GM19395 (cell line): ENCODE measurements at regions not wholly inside any gene's neighbourhood (a gene's known extent, or its start where the extent isn't known, plus 50 kb on each side); places are given as distances from the start of the nearest gene placed in this dataset.

Experiments used
- ATAC-seq: cut with Tn5 transposase; IDR thresholded peaks from one replicate; pipeline ENCODE4 v1.9.1; 2021; ENCODE audit warnings: mild to moderate bottlenecking, moderate library complexity; ENCODE audit not compliant: unreplicated experiment

DNA sequence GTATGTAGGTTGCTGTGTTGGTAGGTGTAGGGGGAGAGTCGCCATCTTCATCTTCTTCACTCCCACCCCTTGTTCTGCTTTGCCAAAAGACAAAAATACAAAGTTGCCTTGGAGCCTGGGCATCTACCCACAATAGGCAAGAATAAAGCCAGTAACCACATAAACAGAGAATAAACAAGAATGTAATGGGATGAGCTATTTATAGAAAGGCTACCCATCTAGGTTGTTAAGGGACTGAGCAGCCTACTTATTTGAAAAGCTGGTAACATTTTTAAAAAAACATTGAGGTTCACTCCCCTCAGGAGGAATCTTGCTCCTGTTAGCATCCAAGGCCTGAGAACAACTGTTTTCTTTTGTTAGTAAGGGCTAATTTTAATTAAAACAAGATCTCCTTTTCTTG, 301.4 kb upstream of the STXBP5 start:
- ATAC-seq, result no peak

DNA sequence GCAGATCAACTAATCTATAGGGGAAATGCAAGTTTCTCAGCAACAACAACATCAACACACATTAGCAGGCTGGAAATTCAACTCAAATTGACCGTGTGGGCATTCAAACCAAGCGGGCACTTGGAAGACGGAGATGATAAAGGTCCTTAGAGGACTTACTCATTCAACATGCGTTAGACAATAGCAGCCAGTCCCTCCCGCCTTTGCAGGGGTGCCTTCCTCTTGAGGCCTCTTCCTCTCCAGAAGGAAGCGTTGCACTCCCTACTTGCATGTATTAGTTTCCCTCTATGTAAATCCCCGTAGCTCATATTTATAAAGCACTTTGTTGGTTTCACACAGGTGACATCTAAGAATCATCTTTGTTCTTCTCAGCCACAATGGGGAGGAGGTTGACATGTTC, 300.8 kb upstream of the STXBP5 start:
- ATAC-seq, result no peak

DNA sequence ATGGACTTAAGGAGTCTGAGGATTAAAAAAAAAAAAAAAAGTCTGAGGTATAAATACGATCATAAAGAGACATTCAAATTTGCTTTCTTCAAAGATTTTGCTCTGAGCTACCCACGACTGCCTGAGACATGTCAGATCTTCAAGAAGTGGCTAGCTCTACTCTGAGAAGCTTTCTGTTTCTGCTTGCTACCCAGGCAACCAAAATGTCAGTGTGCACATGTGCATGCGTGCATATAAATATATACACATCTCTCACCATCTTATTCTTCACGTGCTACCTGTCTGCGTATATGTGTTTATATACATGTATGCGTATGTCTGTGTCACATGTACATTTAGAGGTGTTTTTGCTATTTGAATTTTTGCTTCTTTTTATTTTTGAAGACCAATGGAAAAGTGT, 299.6 kb upstream of the STXBP5 start:
- no peak for ATAC-seq

DNA sequence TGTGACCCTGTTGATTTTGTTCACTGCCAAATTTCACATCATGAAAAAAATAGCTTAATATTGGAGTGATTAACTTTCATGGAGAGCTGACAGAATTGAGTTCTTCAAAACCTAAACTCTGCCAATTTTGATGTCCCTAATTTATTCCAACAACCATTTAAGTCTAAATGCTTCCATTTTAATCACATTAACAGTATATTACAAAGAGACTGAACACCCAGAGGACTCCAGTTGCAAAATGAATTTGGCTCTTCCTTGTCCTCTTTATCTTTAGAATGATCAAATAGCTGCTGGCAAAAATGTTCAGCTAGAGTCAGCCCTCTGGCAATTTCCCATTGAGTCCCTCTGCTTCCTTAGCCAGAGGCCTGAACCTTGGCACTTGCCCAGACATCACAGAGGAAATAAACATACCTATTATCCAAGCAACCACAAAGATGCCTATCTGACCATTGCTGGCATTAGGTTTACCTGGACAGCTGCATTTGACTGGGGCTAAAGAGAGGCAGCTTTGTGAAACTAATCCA, 299.0 kb upstream of the STXBP5 start:
- no peak for ATAC-seq

DNA sequence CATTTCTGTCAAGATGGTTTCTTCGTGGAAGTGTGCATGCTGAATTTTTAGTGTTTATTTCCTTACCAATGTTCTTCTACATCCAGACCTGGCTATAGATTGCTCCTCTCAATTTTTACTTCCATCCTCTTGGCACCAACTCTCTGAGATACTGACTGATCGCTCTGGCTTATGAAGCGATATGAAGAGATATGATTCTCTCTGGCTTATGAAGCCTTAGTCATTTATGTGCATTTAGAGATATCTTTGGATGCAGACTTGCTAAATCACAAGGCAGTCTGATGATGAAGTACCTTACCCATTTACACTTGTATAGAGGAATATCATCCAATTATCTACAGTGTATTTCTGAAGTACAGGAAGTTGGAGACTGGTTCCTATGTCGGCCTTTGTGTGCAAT, 295.4 kb upstream of the STXBP5 start:
- ATAC-seq, result no peak

DNA sequence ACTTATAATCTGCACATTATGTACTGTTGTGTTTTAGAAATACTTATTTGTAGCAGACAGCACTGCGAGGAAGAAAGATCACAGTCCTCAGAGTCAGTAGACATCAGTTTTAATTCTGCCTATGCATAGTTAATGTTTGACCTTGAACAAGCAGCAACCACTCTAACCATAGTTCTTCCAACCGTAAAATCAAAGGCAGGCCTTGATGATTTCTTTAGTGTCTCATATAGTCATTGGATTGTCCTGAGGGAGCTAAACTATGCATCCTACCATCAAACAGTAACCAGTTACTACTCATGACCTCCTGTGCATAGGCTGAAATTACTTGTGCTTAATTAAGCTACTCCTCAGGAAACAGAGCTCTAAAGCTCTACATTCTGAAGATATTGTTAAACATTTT, 294.8 kb upstream of the STXBP5 start:
- no peak for ATAC-seq

DNA sequence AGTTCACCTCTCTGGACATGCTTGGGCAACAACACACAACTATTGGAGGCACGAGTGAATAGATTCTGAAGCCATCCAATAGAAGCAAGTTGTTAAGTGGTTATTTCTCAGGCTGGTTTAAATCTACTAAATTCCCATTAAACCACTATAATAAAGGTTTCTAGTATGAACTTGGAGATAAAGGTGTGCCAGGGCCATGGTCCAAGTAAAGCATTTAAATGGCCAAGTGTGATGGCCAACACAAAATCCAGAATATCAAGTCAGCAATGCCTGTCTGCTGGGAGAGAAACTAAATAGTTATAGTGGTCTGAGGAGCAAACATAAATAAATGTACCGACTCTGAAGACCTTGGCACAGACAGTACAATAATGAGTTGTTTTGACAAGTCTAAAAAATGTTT, 294.3 kb upstream of the STXBP5 start:
- ATAC-seq, result no peak

DNA sequence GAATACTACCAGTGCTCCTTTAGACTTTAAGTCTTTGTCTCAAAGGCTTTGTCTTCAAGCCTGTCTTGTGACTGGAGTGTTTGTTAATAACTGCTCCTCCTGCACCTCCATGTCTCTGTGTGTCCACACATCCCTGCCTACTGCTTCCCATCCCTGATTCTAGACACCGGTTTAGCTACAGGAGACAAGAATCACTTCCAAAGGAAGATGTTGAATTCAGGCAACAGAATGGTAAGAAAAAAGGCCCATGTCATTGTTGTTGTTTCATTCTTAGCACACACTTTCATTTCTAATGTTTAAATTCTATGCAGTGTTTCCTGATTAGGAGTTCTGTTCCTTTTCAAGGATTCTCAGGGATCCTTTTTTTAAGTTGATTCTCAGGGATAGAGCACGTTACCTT, 293.6 kb upstream of the STXBP5 start:
- no peak for ATAC-seq

DNA sequence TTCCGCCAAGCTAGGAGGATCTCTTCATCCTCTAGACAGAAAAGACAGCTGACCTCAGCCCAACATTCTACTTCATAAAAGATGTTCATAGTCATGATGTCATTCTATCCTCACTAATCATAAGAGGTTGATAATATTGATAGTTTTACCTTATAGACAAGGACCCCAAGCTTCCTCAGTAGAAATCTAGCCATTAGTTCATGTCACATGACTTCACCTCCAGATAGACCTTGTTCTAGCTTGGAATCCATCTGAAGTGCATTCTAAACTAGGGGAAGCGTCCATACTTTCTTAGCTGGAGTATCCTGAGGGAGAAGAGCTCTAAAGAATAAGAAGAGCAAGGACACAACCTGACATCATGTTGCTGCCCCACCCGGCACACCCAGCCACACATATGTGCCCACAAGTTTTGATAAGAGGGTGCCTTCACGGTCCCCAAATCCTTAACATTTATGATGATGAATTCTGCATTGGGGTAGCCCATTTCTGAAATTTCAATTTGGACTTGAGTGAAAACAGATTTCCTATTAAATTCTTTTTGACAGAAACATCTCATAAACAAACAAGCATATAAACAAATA, 292.5 kb upstream of the STXBP5 start:
- no peak for ATAC-seq

DNA sequence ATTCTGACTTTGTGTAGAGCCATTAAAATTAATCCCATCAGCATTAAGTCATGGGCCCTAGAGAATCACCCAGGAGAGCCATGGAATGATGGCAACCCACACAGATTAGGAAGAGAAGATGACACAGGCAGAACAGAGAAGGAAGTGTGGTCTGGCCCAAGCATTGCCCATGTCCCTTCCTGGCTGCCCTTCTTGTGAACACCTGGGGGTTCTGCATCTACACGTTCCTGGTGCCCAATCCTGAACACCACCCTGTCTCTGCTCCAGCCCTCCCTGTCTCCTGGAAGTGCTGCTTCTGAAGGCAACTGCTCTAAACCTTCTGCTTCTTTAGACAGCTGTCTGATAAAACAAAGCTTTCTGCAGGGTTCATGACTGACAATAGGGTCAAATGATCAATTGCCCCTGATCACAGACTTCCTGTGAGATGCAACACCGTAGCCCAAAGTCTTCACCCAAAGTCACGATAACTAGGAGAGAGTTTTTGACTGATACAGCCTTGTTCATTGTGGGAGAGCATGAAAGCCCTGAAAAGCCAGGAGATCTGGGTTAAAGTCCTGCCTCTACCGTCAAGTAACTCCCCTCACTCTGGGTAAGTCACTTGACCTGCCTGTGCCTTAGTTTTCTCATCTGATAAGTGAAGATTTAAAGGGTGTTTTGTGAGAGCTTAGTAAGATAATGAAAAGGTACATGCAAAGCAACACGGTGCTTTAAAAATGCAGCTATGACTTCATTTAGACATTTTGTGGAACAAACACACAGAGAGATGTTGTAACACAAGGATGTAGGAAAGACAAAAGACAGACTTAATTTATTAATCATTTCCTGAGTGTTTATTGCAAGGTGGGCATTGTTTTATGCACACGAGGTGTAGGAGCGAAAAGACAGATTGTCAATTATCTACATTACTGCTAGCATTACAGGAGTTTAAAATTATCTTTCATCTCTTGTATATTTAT, 291.2 kb upstream of the STXBP5 start:
- ATAC-seq, result no peak

DNA sequence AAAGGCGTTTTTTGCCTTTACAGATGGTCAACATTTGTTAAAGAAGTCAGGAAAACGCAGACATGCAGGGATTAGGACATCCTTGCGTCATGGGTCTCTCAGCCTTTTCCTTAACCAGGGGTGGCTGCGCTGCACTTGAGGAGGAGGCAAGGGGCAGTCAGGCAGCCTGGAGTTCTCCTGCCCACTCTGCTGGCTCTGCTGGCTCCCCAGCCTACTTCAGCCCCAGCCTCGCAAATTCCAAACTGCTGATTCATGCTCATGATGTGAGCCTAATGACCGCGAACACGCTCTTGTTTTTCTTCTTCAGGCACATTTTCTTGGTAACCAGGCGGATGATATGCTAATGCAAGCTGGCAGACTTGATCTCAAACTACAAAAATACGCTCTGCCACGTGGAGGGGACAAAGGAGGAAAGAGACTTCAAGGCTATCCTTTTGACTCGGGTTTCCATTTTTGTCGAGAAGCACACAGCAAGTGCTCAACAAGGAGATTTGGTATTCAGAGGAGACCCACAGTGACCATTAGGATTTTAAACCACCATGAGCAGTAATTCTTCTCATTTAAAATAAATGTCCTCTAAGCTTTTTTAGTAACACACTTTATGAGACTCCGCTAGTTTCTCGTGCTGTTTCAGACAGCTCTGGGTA, 290.3 kb upstream of the STXBP5 start:
- no peak for ATAC-seq

DNA sequence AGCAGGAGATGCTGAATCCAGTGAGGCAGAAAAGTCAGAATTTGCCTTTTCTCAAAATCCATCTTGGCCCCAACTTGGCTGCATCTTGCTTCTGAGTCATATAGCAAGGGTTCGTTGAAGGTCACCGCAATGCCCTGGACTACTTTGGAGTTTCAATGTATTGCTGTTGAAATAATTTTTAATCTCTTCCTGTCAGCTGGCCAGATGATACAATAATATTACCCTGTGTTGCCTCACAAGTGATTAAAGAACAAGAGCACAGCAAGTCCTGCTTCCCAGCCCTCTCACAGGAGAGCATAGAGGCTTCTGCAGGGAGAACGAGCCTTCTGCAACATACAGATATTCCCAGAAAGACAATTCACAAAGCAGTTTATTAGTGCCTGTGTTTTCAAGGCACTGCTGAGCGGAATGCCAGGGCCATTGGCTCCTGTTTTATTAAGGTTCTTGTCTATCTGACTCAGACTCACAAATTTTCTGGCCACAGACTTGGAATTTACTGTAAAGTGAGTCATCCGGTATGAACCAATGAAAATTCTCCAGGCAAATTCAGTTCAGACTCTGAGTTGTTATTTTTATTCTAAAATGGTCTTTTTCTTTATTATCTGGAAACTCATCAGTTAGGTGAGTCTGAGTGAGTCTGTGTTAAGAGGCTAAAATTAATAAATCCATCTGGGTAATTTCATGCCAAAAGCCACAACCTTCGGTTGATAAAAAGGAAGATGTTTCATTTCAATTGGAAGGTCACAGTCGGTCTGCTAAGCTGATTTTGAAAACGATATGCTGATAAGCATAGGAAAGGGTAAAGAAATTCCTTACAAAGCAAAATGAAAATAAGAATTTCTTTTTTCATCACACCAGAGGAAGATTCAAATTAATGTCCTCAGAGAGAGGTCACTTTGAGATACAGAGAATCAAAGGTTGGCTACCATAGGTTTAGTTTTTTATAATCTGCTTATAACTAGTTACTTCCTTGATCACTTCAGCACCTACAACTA, 289.4 kb upstream of the STXBP5 start:
- no peak for ATAC-seq

DNA sequence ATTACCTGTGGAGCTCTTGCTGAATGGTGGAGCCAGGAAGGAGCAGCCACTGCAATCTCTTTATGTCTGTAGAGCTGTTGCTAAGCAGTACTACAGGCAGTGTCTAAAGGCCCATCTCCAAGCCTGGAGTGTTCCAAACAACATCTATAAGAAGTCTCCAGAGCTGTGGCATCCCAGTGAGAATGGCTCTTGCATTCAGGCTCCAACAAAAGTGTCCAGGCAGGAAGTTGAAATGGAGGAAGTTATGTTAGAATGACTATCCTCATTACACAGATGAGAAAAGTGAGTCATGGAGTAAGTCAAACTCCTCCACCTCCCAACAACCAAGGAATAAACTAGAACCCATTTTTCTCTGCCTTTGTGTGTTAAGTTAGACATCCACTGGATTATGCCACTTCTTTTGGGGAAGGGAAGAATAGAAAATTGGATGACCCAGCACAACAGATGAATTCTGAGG, 288.5 kb upstream of the STXBP5 start:
- no peak for ATAC-seq

DNA sequence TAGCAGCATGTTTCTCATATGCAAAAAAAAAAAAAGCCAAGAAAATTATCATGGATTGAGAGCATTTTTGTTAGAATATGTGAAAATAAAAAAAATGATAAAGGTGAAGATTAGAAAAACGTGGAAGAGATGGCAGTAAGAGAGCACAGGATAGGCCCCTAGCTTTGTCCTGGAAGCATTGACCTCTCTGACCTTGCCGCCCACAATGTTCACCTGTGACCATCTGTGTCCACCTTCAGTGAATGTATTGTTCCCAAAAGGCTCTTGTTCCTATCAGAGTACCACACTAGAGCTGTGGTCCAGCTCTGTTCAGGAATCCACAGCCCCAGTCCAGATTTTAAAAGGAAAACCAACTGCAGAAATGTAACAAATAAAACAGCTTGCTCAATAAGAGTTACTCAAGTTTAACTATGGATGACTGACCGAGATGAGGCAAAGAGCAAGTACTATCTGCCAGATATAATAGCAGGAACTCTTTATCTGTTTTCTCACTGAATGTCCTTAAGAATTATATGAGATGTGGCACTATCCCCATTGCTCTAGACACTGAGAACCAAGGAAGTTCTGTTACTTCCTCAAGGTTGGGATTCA, 287.7 kb upstream of the STXBP5 start:
- ATAC-seq, result no peak

DNA sequence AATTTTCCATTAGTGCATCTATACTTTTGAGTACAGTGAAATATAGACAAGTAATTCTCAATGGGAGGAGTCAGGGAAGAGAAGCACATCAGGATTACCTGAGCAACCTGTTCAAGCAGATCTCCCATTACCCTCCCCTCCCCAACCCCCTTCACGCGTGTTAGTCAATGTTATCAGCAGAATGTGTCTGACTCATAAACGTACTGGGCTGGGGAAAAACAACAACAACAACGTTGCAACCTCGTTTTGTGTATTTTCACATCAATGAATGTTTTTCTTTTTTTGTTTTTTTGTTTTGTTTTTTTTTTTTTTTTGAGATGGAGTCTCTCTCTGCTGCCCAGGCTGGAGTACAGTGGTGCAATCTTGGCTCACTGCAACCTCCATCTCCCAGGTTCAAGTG, 287.0 kb upstream of the STXBP5 start:
- no peak for ATAC-seq

DNA sequence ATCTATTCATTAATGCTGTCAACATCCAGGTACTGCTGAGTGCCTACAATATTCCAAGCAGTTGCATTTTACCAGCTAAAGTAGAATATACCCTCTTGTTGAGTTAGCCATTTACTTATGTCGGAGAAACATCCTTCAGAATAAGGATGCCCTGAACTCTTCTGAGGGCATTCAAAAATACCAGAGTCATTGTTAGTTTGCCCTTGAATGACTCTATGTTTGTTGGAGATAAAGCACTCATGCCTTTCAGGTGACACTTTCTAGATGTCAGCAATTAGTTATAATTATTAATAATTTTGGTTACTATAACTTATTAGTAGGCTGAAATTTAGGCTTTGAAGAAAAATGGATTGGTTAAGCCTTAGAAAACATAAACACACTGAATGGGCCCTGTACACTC, 286.2 kb upstream of the STXBP5 start:
- no peak for ATAC-seq

DNA sequence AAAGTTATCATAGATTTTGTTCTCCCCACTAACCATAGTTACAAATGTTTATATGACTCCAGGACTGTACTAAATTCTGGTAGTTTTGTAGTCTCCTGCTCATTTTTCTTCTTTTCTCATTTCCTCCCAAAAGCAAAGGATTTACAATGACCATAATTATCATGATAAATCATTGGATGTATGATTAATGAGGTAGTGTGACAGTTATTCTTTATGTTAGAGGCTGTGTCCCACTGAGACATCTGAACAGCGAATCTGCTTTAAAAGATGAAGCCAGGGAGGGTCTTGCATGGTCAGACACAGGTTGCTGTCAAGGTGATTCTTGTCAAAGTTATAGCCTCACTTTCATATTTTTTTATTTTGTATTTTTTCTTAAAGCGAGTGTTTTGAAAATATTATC, 285.2 kb upstream of the STXBP5 start:
- no peak for ATAC-seq

DNA sequence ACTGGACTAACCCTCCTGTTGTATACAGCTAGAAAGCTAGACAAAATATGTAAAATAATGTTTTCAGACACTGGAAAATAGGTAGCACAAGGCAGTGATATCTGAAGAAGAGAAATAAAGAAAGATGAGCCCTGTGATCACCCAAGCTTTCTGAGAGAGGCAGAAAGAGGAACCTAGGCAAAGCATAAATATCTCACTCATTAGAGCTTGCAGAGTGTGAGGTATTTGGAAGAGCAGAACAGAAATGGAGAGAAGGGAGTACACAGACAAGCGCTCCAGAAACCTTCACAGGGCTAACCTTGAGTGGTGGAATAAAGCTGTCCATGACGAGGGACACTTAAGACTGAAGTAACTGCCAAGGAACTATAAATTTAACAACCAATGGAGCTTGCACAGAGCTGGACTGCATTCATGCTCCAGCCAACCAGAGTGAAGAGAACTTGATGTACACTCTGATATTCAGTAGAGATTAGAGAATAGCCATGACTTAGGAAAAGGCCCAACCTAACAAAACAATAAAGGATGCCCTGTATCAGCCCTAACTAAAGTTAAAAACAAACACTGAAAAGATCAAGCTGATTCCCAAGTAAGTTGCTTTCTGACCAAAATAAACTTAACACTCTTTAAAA, 280.9 kb upstream of the STXBP5 start:
- ATAC-seq, result no peak

DNA sequence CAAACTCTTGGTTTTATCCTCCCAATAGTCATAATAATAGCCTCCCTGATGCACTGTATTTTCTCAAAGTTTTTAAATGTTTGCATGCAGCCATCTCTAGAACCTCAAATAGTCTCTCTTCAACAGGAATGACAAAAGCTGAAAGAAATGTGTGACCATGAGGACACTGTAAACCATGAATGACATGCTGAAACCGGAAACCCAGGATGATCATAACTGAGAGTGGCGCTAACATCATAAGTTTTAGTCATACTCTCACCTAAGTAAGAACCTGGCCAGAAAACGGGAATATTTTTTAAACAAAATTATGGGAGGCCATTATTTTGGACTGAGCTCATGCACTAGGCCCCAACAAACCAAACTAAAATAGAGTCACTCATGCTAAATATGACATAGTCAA, 278.4 kb upstream of the STXBP5 start:
- ATAC-seq, result no peak

DNA sequence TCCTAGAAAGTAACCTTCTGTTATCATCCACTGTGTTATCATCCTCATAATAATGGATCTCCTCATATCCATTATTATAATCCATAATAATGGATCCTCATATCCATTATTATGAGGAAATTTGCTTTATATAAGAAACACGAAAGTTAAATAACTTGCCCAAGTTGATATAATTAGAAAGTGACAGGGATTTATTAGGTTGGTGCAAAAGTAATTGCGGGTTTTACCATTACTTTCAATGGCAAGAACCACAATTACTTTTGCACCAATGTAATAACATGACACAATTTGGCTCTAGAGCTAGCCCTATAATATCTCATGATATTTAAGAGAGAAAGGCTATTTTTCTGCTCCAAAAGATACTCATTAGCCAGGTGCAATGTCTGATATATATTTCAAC, 275.7 kb upstream of the STXBP5 start:
- no peak for ATAC-seq
